Pancreas (tissue), 10 donors: ENCODE measurements at regions not wholly inside any gene's neighbourhood (a gene's known extent, or its start where the extent isn't known, plus 50 kb on each side); places are given as distances from the start of the nearest gene placed in this dataset.

ENCODE experiments used
- ATAC-seq, 4 donors: fragments of 200-7000 bp; cut with Tn5 transposase; one replicate each; pipeline versions ENCODE4 v1.8.0 to v1.9.1; 2020; ENCODE audit warnings: mild to moderate bottlenecking in 4 of 4, moderate library complexity in 4 of 4
- DNase-seq, 6 donors: peaks; one replicate each; pipeline ENCODE4 v3.0.0-alpha.2; 2020
- FAIRE-seq: peaks from 2 replicates; lab custom pipeline; 2012; peaks lifted over from hg19 to GRCh38; lab: Jason Lieb, UNC
- H3K27ac ChIP-seq, 4 donors: fragments of 200-600 bp; sonication (generic); 1 replicate in 3 of 4; 2 replicates in 1 of 4; pipeline versions ENCODE4 v1.5.0 to v1.8.0; 2020
- H3K27me3 ChIP-seq, 4 donors: fragments of 200-600 bp; one replicate each; pipeline ENCODE4 v1.8.0; 2021
- H3K36me3 ChIP-seq, 3 donors: fragments of 200-600 bp; sonication (generic) in 1 of 3; one replicate each; pipeline versions ENCODE4 v1.5.0 to v1.8.0; 2020 to 2021
- H3K4me1 ChIP-seq, 3 donors: fragments of 200-600 bp; one replicate each; pipeline ENCODE4 v1.8.0; 2021
- H3K4me3 ChIP-seq, 4 donors: fragments of 200-600 bp; sonication (generic) in 2 of 4; one replicate each; pipeline versions ENCODE4 v1.5.0 to v1.8.0; 2020 to 2021
- H3K9me3 ChIP-seq, 4 donors: fragments of 200-600 bp; one replicate each; pipeline ENCODE4 v1.8.0; 2021
- WGBS, 2 donors: extraction: QIAGEN DNeasy Blood & Tissue Kit; methylation state at CpG; one replicate each; pipeline ENCODE4 v1.1.7; 2013; 5-methylcytosine and 5-hydroxymethylcytosine counted together
- intact Hi-C, 3 donors: fragments of 100-400 bp; cut with DNase I; formaldehyde crosslinking; loops; one replicate each; pipeline versions ENCODE4 v1.11.1 to v1.14.2; 2022
- TF ChIP-seq, protein P1 (sequence below), 4 donors: fragments of 200-600 bp; sonication (generic) in 3 of 4; IDR thresholded peaks; one replicate each; pipeline versions ENCODE4 v1.5.0 to v1.8.0; 2021; ENCODE audit warnings: antibody characterized with exemption in 4 of 4
- donor health status: healthy with polysubstance abuse.
- donor health status: DM: no; HTN: no; CAD: no; lungs with moderate emphysema.
- donor health status: DM: no; HTN: no; CAD: no.
- donor health status: control.
- donor health status: control.
- donor health status: Bipolar disorder and iron deficiency.
- donor health status: DM: yes; HTN: yes; CAD: no.
- donor health status: DM: no; HTN: no; CAD: no.
- donor health status: DM: no; HTN: no; CAD: no.
- donor health status: DM: yes; HTN: yes; CAD: no.

DNA sequence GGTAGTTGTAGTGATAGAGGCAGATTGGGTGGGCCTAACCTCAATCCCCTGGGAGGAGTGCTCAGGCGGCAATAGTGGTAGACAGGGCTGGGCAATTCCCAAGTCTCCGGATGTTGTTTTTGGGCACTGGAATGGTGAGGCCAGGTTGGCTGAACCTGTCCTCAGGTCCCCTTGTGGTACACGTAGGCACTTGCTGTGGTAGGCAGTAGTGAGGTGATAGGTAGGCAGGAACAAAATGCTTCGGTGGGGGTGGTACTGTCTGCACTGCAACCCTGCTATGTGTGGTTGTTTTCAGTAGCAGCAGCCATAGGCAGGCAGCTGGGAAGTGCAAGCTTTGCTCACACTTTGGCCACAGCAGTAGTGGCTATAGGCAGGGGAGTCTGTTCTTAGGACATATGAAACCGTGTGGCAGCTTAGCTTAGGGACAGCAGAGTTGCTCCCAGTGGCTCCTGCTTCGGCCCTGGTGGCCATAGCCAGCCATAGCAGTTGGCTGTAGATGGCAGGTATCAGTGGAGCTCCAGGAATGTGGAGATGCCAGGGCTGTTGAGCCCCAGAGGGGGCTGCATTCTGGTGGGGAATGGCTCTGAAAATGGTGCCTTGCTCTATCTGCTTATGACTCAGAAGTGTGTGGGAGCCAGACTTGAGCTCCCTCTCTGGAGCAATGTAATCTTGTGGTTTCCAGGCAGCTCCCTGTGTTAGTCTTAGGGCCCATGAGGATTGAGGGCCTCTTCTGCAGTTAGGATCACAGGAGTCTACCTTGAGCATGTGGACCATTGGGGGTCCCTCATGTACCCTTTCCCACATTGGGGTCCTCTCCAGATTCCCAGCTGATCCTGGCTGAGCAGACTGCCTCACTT is 241.8 kb upstream of the BMP2 start:
- FAIRE-seq (no peak), DNase-seq (no peak), ATAC-seq (no peak)
- peaks cover 0 to 5% (median 2%) of the 10 kb centered on the region in 4 donors for H3K27me3 ChIP-seq
- no peaks in the 10 kb centered on the region for H3K4me1 ChIP-seq
- no peak overlapping the region for H3K27ac ChIP-seq
- intact Hi-C loops: no loop called here
- H3K36me3 ChIP-seq: no peaks in the 10 kb centered on the region
- TF ChIP-seq, protein P1, sequence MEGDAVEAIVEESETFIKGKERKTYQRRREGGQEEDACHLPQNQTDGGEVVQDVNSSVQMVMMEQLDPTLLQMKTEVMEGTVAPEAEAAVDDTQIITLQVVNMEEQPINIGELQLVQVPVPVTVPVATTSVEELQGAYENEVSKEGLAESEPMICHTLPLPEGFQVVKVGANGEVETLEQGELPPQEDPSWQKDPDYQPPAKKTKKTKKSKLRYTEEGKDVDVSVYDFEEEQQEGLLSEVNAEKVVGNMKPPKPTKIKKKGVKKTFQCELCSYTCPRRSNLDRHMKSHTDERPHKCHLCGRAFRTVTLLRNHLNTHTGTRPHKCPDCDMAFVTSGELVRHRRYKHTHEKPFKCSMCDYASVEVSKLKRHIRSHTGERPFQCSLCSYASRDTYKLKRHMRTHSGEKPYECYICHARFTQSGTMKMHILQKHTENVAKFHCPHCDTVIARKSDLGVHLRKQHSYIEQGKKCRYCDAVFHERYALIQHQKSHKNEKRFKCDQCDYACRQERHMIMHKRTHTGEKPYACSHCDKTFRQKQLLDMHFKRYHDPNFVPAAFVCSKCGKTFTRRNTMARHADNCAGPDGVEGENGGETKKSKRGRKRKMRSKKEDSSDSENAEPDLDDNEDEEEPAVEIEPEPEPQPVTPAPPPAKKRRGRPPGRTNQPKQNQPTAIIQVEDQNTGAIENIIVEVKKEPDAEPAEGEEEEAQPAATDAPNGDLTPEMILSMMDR (IDR thresholded peaks at IDR 0.05): no peak
- no peak overlapping the region for H3K4me3 ChIP-seq
- 54 to 81% methylated on average over 6 of the region's 6 CpGs for WGBS, 2 donors
- peaks cover 0 to 5% (median 0%) of the 10 kb centered on the region in 4 donors for H3K9me3 ChIP-seq

DNA sequence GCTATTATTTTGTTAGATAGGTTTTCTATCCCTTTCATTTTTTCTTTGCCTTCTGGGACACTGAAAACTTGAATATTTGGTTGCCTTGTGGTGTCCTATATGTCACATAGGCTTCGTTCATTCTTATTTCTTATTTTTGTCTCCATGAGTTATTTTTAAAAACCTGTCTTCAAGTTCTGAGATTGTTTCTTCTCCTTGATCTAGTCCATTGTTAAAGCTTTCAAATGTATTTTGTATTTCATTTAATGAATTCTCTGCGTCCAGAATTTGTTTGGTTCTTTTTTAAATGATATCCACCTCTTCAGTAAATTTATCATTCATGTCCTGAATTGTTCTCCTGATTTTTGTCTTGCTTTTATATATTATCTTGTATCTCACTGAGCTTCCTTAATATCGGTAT is 243.2 kb upstream of the BMP2 start:
- Histone ChIP-seq H3K36me3 (no peaks in the 10 kb centered on the region), H3K9me3 (peaks cover 0 to 5% (median 0%) of the 10 kb centered on the region in 4 donors), H3K27me3 (peaks cover 0 to 5% (median 2%) of the 10 kb centered on the region in 4 donors), H3K4me1 (no peaks in the 10 kb centered on the region), H3K4me3 (no peak overlapping the region), H3K27ac (no peak overlapping the region)
- DNase-seq: no peak
- intact Hi-C loops: no loop called here
- TF ChIP-seq, protein P1 (IDR thresholded peaks at IDR 0.05): no peak
- WGBS, 2 donors: 61 to 78% methylated on average over 3 of the region's 3 CpGs
- no peak for FAIRE-seq
- no peak for ATAC-seq

- peaks cover 0 to 5% (median 0%) of the 10 kb centered on the region in 4 donors for H3K27me3 ChIP-seq
- H3K36me3 ChIP-seq: no peaks in the 10 kb centered on the region
- H3K9me3 ChIP-seq: peaks cover 0 to 5% (median 0%) of the 10 kb centered on the region in 4 donors
- TF ChIP-seq, protein P1 (IDR thresholded peaks at IDR 0.05): no peak
- no peak overlapping the region for H3K27ac ChIP-seq
- intact Hi-C loops: no loop called here
- ATAC-seq (no peak), DNase-seq (no peak), FAIRE-seq (no peak)
- H3K4me3 ChIP-seq: no peak overlapping the region
- H3K4me1 ChIP-seq: no peaks in the 10 kb centered on the region
- 16 to 27% methylated on average over 1 of the region's 1 CpG for WGBS, 2 donors
Measured at GRCh38 chr20:6519556-6519955, 247.9 kb upstream of the BMP2 start.

- H3K4me1 ChIP-seq: no peaks in the 10 kb centered on the region
- TF ChIP-seq, protein P1 (IDR thresholded peaks at IDR 0.05): no peak
- H3K9me3 ChIP-seq: no peaks in the 10 kb centered on the region
- peak in 1 of 4 donors; percentile 18 for ATAC-seq
- WGBS, 2 donors: 2 to 8% methylated on average over 1 of the region's 1 CpG
- no peak overlapping the region for H3K27ac ChIP-seq
- DNase-seq: no peak
- H3K27me3 ChIP-seq: no peaks in the 10 kb centered on the region
- no peaks in the 10 kb centered on the region for H3K36me3 ChIP-seq
- no peak overlapping the region for H3K4me3 ChIP-seq
- FAIRE-seq: no peak
- intact Hi-C loops: no loop called here
Measured at GRCh38 chr20:6515261-6515660, 252.2 kb upstream of the BMP2 start.

DNA sequence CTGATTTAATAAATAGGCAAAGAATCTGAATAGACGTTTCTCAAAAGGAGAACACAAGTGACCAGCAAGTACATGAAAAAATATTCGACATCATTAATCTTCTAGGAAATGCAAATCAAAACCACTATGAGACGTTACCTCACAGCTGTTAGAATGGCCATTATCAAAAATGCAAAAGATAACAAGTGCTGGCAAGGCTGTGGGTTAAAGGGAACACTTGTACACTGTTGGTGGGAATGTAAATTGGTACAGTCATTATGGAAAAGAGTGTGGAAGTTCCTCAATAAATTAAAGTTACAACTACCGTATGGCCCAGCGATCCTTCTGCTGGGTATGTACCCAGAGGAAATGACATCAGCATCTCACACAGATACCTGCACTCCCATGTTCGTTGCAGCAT is 253.9 kb upstream of the BMP2 start:
- WGBS, 2 donors: 59 to 63% methylated on average over 6 of the region's 6 CpGs
- Histone ChIP-seq H3K9me3 (no peaks in the 10 kb centered on the region), H3K4me3 (no peak overlapping the region), H3K27me3 (no peaks in the 10 kb centered on the region), H3K27ac (no peak overlapping the region), H3K36me3 (no peaks in the 10 kb centered on the region), H3K4me1 (no peaks in the 10 kb centered on the region)
- no peak for FAIRE-seq
- TF ChIP-seq, protein P1 (IDR thresholded peaks at IDR 0.05): no peak
- intact Hi-C loops: no loop called here
- no peak for DNase-seq
- ATAC-seq: no peak
